ENCODE measurements at regions not wholly inside any gene's neighbourhood (a gene's known extent, or its start where the extent isn't known, plus 50 kb on each side); places are given as distances from the start of the nearest gene placed in this dataset.
"Not testable (repeated sequence)": the region's sequence is repeated elsewhere in the genome, so short reads cannot be mapped to it uniquely, and the experiment has no call there.

DNA sequence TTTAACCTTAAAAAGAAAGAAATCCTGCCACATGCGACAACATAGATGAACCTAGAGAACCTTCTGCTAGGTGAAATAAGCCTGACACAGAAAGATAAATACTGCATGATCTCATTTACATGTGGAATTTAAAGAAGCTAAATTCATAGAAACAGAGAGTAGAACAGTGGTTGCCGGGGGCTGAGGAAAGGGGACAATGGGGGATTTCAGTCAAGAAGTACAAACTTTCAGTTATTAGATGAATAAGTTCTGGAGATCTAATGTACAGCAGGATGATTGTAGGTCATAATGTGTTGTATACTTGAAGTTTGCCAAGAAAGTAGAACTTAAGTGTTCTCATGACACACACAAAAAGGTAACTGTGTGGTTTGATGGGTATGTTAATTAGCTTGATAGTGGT, 204.3 kb upstream of the PRSS16 start:
- H3K4me3 ChIP-seq (ENCODE audit: low read depth in 1 of 2, low read length in 2 of 2) = no peak overlapping the region
- no peaks in the 10 kb centered on the region for H3K27me3 ChIP-seq (ENCODE audit: low read depth, low read length)
- H3K4me1 ChIP-seq (ENCODE audit: control insufficient read depth in 1 of 2, insufficient read depth in 2 of 2, low read length in 2 of 2) = no peaks in the 10 kb centered on the region
- no peak overlapping the region for H3K27ac ChIP-seq (ENCODE audit: low read length)
- H3K9me3 ChIP-seq (ENCODE audit: control insufficient read depth in 1 of 2, low read length in 2 of 2) = no peaks in the 10 kb centered on the region
- H3K36me3 ChIP-seq (ENCODE audit: control insufficient read depth in 1 of 2, insufficient read depth in 2 of 2, low read length in 2 of 2) = no peaks in the 10 kb centered on the region

DNA sequence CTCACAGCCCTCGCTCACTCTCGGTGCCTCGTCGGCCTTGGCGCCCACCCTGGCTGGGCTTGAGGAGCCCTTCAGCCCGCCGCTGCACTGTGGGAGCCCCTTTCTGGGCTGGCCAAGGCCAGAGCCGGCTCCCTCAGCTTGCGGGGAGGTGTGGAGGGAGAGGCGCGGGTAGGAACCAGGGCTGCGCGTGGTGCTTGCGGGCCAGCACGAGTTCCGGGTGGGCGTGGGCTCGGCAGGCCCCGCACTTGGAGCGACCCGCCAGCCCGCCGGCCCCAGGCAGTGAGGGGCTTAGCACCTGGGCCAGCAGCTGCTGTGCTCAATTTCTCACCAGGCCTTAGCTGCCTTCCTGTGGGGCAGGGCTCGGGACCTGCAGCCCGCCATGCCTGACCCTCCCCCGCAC, 202.4 kb upstream of the PRSS16 start:
- H3K36me3 ChIP-seq (ENCODE audit: control insufficient read depth in 1 of 2, insufficient read depth in 2 of 2, low read length in 2 of 2); H3K27me3 ChIP-seq (ENCODE audit: low read depth, low read length); H3K27ac ChIP-seq (ENCODE audit: low read length); H3K4me3 ChIP-seq (ENCODE audit: low read depth in 1 of 2, low read length in 2 of 2); H3K9me3 ChIP-seq (ENCODE audit: control insufficient read depth in 1 of 2, low read length in 2 of 2); H3K4me1 ChIP-seq (ENCODE audit: control insufficient read depth in 1 of 2, insufficient read depth in 2 of 2, low read length in 2 of 2): not testable (repeated sequence)

DNA sequence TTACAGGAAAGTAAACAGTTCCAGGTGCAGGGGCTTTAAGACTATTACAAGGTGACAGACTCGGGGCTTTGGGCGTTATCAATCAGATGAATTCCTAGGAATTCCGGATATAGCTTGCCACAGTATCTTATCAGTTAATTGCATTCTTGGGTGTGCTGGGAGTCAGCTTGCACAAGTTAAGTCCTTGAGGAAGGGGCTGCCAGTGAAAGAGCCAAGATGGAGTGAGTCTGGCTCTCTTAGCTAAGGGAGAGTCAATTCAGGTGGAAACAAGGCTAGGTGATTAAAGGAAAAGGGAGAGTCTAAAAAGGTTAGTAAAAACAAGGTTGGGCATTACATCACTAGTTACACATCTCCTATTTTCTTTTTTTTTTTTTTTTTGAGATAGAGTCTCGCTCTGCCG, 199.8 kb upstream of the PRSS16 start:
- H3K4me1 ChIP-seq (ENCODE audit: control insufficient read depth in 1 of 2, insufficient read depth in 2 of 2, low read length in 2 of 2); H3K36me3 ChIP-seq (ENCODE audit: control insufficient read depth in 1 of 2, insufficient read depth in 2 of 2, low read length in 2 of 2); H3K9me3 ChIP-seq (ENCODE audit: control insufficient read depth in 1 of 2, low read length in 2 of 2); H3K4me3 ChIP-seq (ENCODE audit: low read depth in 1 of 2, low read length in 2 of 2); H3K27me3 ChIP-seq (ENCODE audit: low read depth, low read length); H3K27ac ChIP-seq (ENCODE audit: low read length): not testable (repeated sequence)

DNA sequence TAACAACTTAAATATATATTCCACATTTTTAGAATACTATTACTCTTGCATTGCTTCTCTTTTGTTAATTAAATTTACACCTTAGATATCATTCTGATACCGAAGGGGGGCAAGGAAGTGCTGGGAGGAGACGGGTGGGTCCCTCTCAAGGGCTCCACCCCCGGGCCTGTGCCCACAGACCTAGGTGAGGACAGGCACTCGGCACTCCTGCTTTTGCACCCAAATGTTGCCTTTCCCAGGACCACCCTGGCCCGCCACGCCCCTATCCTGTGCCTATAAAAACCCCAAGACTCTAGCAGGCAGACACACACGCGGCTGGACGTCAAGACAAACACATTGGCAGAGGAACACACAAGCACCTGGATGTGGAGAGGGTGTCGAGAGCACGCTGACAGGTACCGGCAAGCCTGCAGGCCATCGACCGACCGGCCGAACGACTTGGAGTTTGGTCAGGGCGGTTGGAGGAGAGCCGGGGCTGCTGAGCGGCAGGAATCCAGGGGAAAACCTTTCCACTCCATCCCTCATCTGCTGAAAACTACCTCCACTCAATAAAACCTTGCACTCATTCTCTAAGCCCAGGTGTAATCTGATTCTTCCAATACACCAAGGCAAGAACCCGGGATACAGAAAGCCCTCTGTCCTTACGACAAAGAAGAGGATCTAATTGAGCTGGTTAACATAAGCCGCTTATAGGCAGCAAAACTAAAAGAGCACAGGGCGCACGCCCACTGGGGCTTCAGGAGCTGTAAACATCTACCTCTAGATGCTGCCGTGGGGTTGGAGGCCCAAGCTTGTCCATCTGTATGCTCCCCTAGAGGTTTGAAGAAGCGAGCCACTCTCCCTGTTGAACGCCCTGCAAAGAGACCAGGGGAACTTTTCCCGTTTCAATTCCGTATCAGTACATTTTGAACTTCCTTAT, 197.4 kb upstream of the PRSS16 start:
- H3K27me3 ChIP-seq (ENCODE audit: low read depth, low read length) = no peaks in the 10 kb centered on the region
- H3K36me3 ChIP-seq (ENCODE audit: control insufficient read depth in 1 of 2, insufficient read depth in 2 of 2, low read length in 2 of 2) = no peaks in the 10 kb centered on the region
- no peaks in the 10 kb centered on the region for H3K9me3 ChIP-seq (ENCODE audit: control insufficient read depth in 1 of 2, low read length in 2 of 2)
- no peak overlapping the region for H3K4me3 ChIP-seq (ENCODE audit: low read depth in 1 of 2, low read length in 2 of 2)
- no peaks in the 10 kb centered on the region for H3K4me1 ChIP-seq (ENCODE audit: control insufficient read depth in 1 of 2, insufficient read depth in 2 of 2, low read length in 2 of 2)
- H3K27ac ChIP-seq (ENCODE audit: low read length) = no peak overlapping the region

GRCh38 chr6:27052082-27052730, 195.3 kb upstream of the PRSS16 start:
- not testable (repeated sequence) for H3K27me3 ChIP-seq (ENCODE audit: low read depth, low read length); H3K36me3 ChIP-seq (ENCODE audit: control insufficient read depth in 1 of 2, insufficient read depth in 2 of 2, low read length in 2 of 2); H3K27ac ChIP-seq (ENCODE audit: low read length); H3K4me3 ChIP-seq (ENCODE audit: low read depth in 1 of 2, low read length in 2 of 2); H3K4me1 ChIP-seq (ENCODE audit: control insufficient read depth in 1 of 2, insufficient read depth in 2 of 2, low read length in 2 of 2); H3K9me3 ChIP-seq (ENCODE audit: control insufficient read depth in 1 of 2, low read length in 2 of 2)

- no peaks in the 10 kb centered on the region for H3K27me3 ChIP-seq (ENCODE audit: low read depth, low read length)
- no peaks in the 10 kb centered on the region for H3K36me3 ChIP-seq (ENCODE audit: control insufficient read depth in 1 of 2, insufficient read depth in 2 of 2, low read length in 2 of 2)
- no peaks in the 10 kb centered on the region for H3K4me1 ChIP-seq (ENCODE audit: control insufficient read depth in 1 of 2, insufficient read depth in 2 of 2, low read length in 2 of 2)
- H3K4me3 ChIP-seq (ENCODE audit: low read depth in 1 of 2, low read length in 2 of 2) = no peak overlapping the region
- H3K27ac ChIP-seq (ENCODE audit: low read length) = no peak overlapping the region
- H3K9me3 ChIP-seq (ENCODE audit: control insufficient read depth in 1 of 2, low read length in 2 of 2) = no peaks in the 10 kb centered on the region
Observed at GRCh38 chr6:27052731-27053082, 194.8 kb upstream of the PRSS16 start.

DNA sequence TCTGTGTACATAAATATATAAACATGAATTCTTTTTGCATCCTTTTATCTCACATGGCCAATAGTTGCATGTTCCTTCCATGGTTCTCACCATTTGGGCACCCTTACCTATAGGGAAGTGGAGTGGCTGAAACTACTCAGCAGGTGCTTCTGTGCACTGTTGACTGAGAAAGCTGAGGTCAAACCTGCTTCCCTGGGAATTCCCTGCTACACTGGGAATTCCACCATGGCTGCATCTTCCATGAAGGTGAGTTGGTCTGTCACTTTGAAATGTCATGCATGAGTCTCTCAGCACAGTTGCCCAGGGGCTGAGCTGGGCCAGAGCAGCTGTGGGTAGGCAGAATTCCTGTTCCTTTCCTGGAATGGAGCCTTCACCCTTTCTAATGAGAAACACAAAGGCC, 193.8 kb upstream of the PRSS16 start:
- Histone ChIP-seq H3K27me3 (ENCODE audit: low read depth, low read length) (no peaks in the 10 kb centered on the region), H3K4me3 (ENCODE audit: low read depth in 1 of 2, low read length in 2 of 2) (no peak overlapping the region), H3K4me1 (ENCODE audit: control insufficient read depth in 1 of 2, insufficient read depth in 2 of 2, low read length in 2 of 2) (no peaks in the 10 kb centered on the region), H3K27ac (ENCODE audit: low read length) (no peak overlapping the region), H3K9me3 (ENCODE audit: control insufficient read depth in 1 of 2, low read length in 2 of 2) (no peaks in the 10 kb centered on the region), H3K36me3 (ENCODE audit: control insufficient read depth in 1 of 2, insufficient read depth in 2 of 2, low read length in 2 of 2) (no peaks in the 10 kb centered on the region)

GRCh38 chr6:27056615-27057014, 190.9 kb upstream of the PRSS16 start:
- H3K9me3 ChIP-seq (ENCODE audit: control insufficient read depth in 1 of 2, low read length in 2 of 2) = no peaks in the 10 kb centered on the region

GRCh38 chr6:27059621-27060425, 187.7 kb upstream of the PRSS16 start:
- Histone ChIP-seq H3K4me3 (ENCODE audit: low read depth in 1 of 2, low read length in 2 of 2) (no peak overlapping the region), H3K4me1 (ENCODE audit: control insufficient read depth in 1 of 2, insufficient read depth in 2 of 2, low read length in 2 of 2) (no peaks in the 10 kb centered on the region), H3K36me3 (ENCODE audit: control insufficient read depth in 1 of 2, insufficient read depth in 2 of 2, low read length in 2 of 2) (no peaks in the 10 kb centered on the region), H3K9me3 (ENCODE audit: control insufficient read depth in 1 of 2, low read length in 2 of 2) (no peaks in the 10 kb centered on the region), H3K27ac (ENCODE audit: low read length) (no peak overlapping the region), H3K27me3 (ENCODE audit: low read depth, low read length) (no peaks in the 10 kb centered on the region)

More at GRCh38 chr6:27056615-27057014, 190.9 kb upstream of the PRSS16 start:
- no peak overlapping the region for H3K27ac ChIP-seq (ENCODE audit: low read length)
- no peaks in the 10 kb centered on the region for H3K4me1 ChIP-seq (ENCODE audit: control insufficient read depth in 1 of 2, insufficient read depth in 2 of 2, low read length in 2 of 2)
- no peaks in the 10 kb centered on the region for H3K36me3 ChIP-seq (ENCODE audit: control insufficient read depth in 1 of 2, insufficient read depth in 2 of 2, low read length in 2 of 2)
- H3K27me3 ChIP-seq (ENCODE audit: low read depth, low read length) = no peaks in the 10 kb centered on the region
- H3K4me3 ChIP-seq (ENCODE audit: low read depth in 1 of 2, low read length in 2 of 2) = no peak overlapping the region

GRCh38 chr6:27061235-27061993, 186.1 kb upstream of the PRSS16 start:
- Histone ChIP-seq H3K4me3 (ENCODE audit: low read depth in 1 of 2, low read length in 2 of 2) (no peak overlapping the region), H3K4me1 (ENCODE audit: control insufficient read depth in 1 of 2, insufficient read depth in 2 of 2, low read length in 2 of 2) (no peaks in the 10 kb centered on the region), H3K9me3 (ENCODE audit: control insufficient read depth in 1 of 2, low read length in 2 of 2) (no peaks in the 10 kb centered on the region), H3K27ac (ENCODE audit: low read length) (no peak overlapping the region), H3K27me3 (ENCODE audit: low read depth, low read length) (no peaks in the 10 kb centered on the region), H3K36me3 (ENCODE audit: control insufficient read depth in 1 of 2, insufficient read depth in 2 of 2, low read length in 2 of 2) (no peaks in the 10 kb centered on the region)

- Histone ChIP-seq H3K36me3 (ENCODE audit: control insufficient read depth in 1 of 2, insufficient read depth in 2 of 2, low read length in 2 of 2) (no peaks in the 10 kb centered on the region), H3K4me3 (ENCODE audit: low read depth in 1 of 2, low read length in 2 of 2) (no peak overlapping the region), H3K4me1 (ENCODE audit: control insufficient read depth in 1 of 2, insufficient read depth in 2 of 2, low read length in 2 of 2) (no peaks in the 10 kb centered on the region), H3K27ac (ENCODE audit: low read length) (no peak overlapping the region), H3K27me3 (ENCODE audit: low read depth, low read length) (no peaks in the 10 kb centered on the region), H3K9me3 (ENCODE audit: control insufficient read depth in 1 of 2, low read length in 2 of 2) (no peaks in the 10 kb centered on the region)
Observed at GRCh38 chr6:27062755-27063154, 184.7 kb upstream of the PRSS16 start.
